ENCODE measurements at regions not wholly inside any gene's neighbourhood (a gene's known extent, or its start where the extent isn't known, plus 50 kb on each side); places are given as distances from the start of the nearest gene placed in this dataset.

DNA sequence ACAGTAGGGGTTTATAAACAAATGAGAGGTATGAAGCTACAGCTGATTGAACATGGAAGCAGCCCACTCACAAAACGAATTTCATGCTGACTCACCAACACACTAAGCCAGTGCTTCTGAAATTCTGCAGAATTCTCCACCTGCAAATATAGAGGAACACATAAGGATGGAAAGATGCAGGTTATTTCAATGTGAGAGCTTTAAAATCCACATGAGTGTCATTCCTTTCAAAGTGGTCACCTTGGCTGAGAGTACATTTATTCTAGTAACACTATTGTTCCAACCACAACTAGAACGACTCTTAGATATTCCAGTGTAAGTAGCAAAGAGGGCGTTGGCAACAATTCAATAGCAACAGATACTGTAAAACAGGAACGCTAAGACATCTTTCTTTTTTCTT is 189.9 kb upstream of the TSC22D2 start:
- no peaks in the 10 kb centered on the region; the same call in none of the 2 replicates for H3K9me3 ChIP-seq (replicated peaks; ENCODE audit: control insufficient read depth, insufficient read depth, low read depth, low read length)
- H3K27ac ChIP-seq (ENCODE audit: extremely low read depth, low read depth, low read length), result no peak overlapping the region
- TF ChIP-seq SNRNP70 (optimal IDR thresholded peaks at IDR 0.05; ENCODE audit: low read depth, low read length) (no peak), SMAD2 (IDR thresholded peaks at IDR 0.05; ENCODE audit: low read depth, low read length) (no peak), ZFP1 (CRISPR knock-in tag; IDR thresholded peaks at IDR 0.05) (no peak), ZNF175 (CRISPR knock-in tag; IDR thresholded peaks at IDR 0.05; ENCODE audit: low read depth) (no peak), SP1 (CRISPR knock-in tag; IDR thresholded peaks at IDR 0.05) (no peak), TBL1XR1 (IDR thresholded peaks at IDR 0.05; ENCODE audit: low read length in 2 of 2) (no peak), MCM7 (IDR thresholded peaks at IDR 0.05) (no peak), TEAD4 (IDR thresholded peaks at IDR 0.05; ENCODE audit: low read length) (no peak), TEAD4 (CRISPR knock-in tag; IDR thresholded peaks at IDR 0.05; ENCODE audit: borderline replicate concordance) (no peak), CSDE1 (IDR thresholded peaks at IDR 0.05) (no peak), GTF2A2 (tag; IDR thresholded peaks at IDR 0.05) (no peak)
- TF ChIP-seq, protein P1, sequence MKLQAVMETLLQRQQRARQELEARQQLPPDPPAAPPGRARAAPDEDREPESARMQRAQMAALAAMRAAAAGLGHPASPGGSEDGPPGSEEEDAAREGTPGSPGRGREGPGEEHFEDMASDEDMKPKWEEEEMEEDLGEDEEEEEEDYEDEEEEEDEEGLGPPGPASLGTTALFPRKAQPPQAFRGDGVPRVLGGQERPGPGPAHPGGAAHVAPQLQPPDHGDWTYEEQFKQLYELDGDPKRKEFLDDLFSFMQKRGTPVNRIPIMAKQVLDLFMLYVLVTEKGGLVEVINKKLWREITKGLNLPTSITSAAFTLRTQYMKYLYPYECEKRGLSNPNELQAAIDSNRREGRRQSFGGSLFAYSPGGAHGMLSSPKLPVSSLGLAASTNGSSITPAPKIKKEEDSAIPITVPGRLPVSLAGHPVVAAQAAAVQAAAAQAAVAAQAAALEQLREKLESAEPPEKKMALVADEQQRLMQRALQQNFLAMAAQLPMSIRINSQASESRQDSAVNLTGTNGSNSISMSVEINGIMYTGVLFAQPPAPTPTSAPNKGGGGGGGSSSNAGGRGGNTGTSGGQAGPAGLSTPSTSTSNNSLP (IDR thresholded peaks at IDR 0.05; ENCODE audit: borderline replicate concordance, low read depth, low read length), result no peak
- TF ChIP-seq, protein P2, sequence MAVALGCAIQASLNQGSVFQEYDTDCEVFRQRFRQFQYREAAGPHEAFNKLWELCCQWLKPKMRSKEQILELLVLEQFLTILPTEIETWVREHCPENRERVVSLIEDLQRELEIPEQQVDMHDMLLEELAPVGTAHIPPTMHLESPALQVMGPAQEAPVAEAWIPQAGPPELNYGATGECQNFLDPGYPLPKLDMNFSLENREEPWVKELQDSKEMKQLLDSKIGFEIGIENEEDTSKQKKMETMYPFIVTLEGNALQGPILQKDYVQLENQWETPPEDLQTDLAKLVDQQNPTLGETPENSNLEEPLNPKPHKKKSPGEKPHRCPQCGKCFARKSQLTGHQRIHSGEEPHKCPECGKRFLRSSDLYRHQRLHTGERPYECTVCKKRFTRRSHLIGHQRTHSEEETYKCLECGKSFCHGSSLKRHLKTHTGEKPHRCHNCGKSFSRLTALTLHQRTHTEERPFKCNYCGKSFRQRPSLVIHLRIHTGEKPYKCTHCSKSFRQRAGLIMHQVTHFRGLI (CRISPR knock-in tag; IDR thresholded peaks at IDR 0.05), result no peak
- peaks cover 19 to 53% of the 10 kb centered on the region in 2 experiments; a peak in 4 of 5 replicates for H3K27me3 ChIP-seq (ENCODE audit: control insufficient read depth in 2 of 2, insufficient read depth in 2 of 2, low read length in 2 of 2)
- POLR2A ChIA-PET, result interaction anchor here (0.5 kb wide), 1 partner anchor 626 kb away, joined by 3 read pairs; no protein-coding TSS in a partner anchor
- no peak overlapping the region for H3K4me2 ChIP-seq (ENCODE audit: insufficient read depth, low read length)
- BruUV-seq (replicated peaks), result no TSS peak
- H3K4me1 ChIP-seq (replicated peaks in 1 of 2; ENCODE audit: control insufficient read depth in 2 of 2, insufficient read depth in 2 of 2, low read length in 2 of 2), result peaks cover 0 to 5% of the 10 kb centered on the region in 2 experiments; a peak in 1 of 5 replicates
- ATAC-seq (no peak), DNase-seq (ENCODE audit: extremely low read depth in 1 of 4, low spot score in 3 of 4) (no peak), FAIRE-seq (no peak)
- WGBS (ENCODE audit: insufficient coverage, low coverage, missing lambda C conversion rate), result 0% methylated on average over 3 of the region's 4 CpGs
- no peaks in the 10 kb centered on the region for H4K20me1 ChIP-seq (replicated peaks; ENCODE audit: control insufficient read depth, insufficient read depth, low read length)
- H3K4me3 ChIP-seq, result no peak overlapping the region
- no peaks in the 10 kb centered on the region for H3K79me2 ChIP-seq (ENCODE audit: control insufficient read depth, insufficient read depth, low read length)
- H3K9me1 ChIP-seq (ENCODE audit: control insufficient read depth, insufficient read depth, low read length), result no peaks in the 10 kb centered on the region
- H3K9ac ChIP-seq (ENCODE audit: insufficient read depth in 1 of 2, low read depth in 2 of 2, low read length in 2 of 2), result no peak overlapping the region
- in situ Hi-C loops (cut with MboI) (loop anchor here (10.0 kb wide), 1 partner anchor 243 kb away; the partner anchor contains the start of gene PFN2), intact Hi-C loops (cut with micrococcal nuclease) (no loop called here)
- CTCF ChIA-PET (ENCODE audit: low intra/inter-chr PET ratio), result no interaction called here
- H2AFZ ChIP-seq (ENCODE audit: low read depth, low read length), result no peak overlapping the region
- no peaks in the 10 kb centered on the region for H3K36me3 ChIP-seq (ENCODE audit: control insufficient read depth, insufficient read depth, low read length)
